GM12873 (cell line): ENCODE measurements at regions not wholly inside any gene's neighbourhood (a gene's known extent, or its start where the extent isn't known, plus 50 kb on each side); places are given as distances from the start of the nearest gene placed in this dataset.

Experiments
- CTCF ChIP-seq: IDR thresholded peaks from 2 replicates; pipeline ENCODE4 v1.5.1; 2012; ENCODE audit warnings: low read depth, mild to moderate bottlenecking, moderate library complexity, low read length, control low read depth; ENCODE audit not compliant: insufficient read depth; ENCODE audit errors: missing control alignments

- no peak for TF ChIP-seq CTCF
These were observed 56.2 kb upstream of the TNPO1 start for GRCh38 chr5:72760259-72760658.

- TF ChIP-seq CTCF: no peak
These were observed 63.6 kb upstream of the TNPO1 start for GRCh38 chr5:72752909-72753308.

GRCh38 chr5:72749362-72749997 is 67.0 kb upstream of the TNPO1 start:
- no peak for TF ChIP-seq CTCF

- no peak for TF ChIP-seq CTCF
These were observed 68.6 kb upstream of the TNPO1 start for GRCh38 chr5:72747826-72748225.

GRCh38 chr5:72746736-72747135 is 69.7 kb upstream of the TNPO1 start:
- TF ChIP-seq CTCF: no peak

- TF ChIP-seq CTCF: no peak
These were observed 72.3 kb upstream of the TNPO1 start for GRCh38 chr5:72744136-72744535.

GRCh38 chr5:72741805-72742204 is 74.7 kb upstream of the TNPO1 start:
- no peak for TF ChIP-seq CTCF
